HG03139 (cell line): ENCODE measurements at regions not wholly inside any gene's neighbourhood (a gene's known extent, or its start where the extent isn't known, plus 50 kb on each side); places are given as distances from the start of the nearest gene placed in this dataset.

Experiments
- ATAC-seq: cut with Tn5 transposase; IDR thresholded peaks from one replicate; pipeline ENCODE4 v1.9.1; 2021; ENCODE audit not compliant: unreplicated experiment

GRCh38 chr18:25962919-25963318, 127.5 kb downstream of the SS18 start:
- ATAC-seq = no peak

- no peak for ATAC-seq
Measured at GRCh38 chr18:25962176-25962575, 128.2 kb downstream of the SS18 start.

GRCh38 chr18:25957017-25957416, 133.4 kb downstream of the SS18 start:
- no peak for ATAC-seq

GRCh38 chr18:25953111-25953510, 137.3 kb downstream of the SS18 start:
- ATAC-seq = no peak

GRCh38 chr18:25950321-25950720, 140.1 kb downstream of the SS18 start:
- no peak for ATAC-seq

- ATAC-seq = no peak
Measured at GRCh38 chr18:25946540-25946939, 143.9 kb downstream of the SS18 start.

- ATAC-seq = no peak
Measured at GRCh38 chr18:25935356-25935755, 155.1 kb downstream of the SS18 start.

GRCh38 chr18:25931126-25931525, 159.3 kb downstream of the SS18 start:
- ATAC-seq = no peak

GRCh38 chr18:25929787-25930186, 160.6 kb downstream of the SS18 start:
- ATAC-seq = no peak

- no peak for ATAC-seq
Measured at GRCh38 chr18:25927830-25928229, 162.6 kb downstream of the SS18 start.

- no peak for ATAC-seq
Measured at GRCh38 chr18:25923193-25923592, 167.2 kb downstream of the SS18 start.

GRCh38 chr18:25921677-25922421, 168.6 kb downstream of the SS18 start:
- no peak for ATAC-seq

GRCh38 chr18:25915907-25916306, 174.5 kb downstream of the SS18 start:
- ATAC-seq = no peak

- ATAC-seq = no peak
Measured at GRCh38 chr18:25898965-25899364, 191.4 kb downstream of the SS18 start.

GRCh38 chr18:25896956-25897355, 193.5 kb downstream of the SS18 start:
- ATAC-seq = no peak

- ATAC-seq = no peak
Measured at GRCh38 chr18:25896178-25896780, 194.1 kb downstream of the SS18 start.

- no peak for ATAC-seq
Measured at GRCh38 chr18:25895518-25895917, 194.9 kb downstream of the SS18 start.

- no peak for ATAC-seq
Measured at GRCh38 chr18:25886283-25886682, 204.1 kb downstream of the SS18 start.

- no peak for ATAC-seq
Measured at GRCh38 chr18:25883091-25883490, 207.3 kb downstream of the SS18 start.

- ATAC-seq = no peak
Measured at GRCh38 chr18:25881149-25881548, 209.3 kb downstream of the SS18 start.

GRCh38 chr18:25880441-25880840, 210.0 kb downstream of the SS18 start:
- ATAC-seq = no peak

- ATAC-seq = no peak
Measured at GRCh38 chr18:25876330-25876948, 214.0 kb downstream of the SS18 start.
